Upper lobe of left lung (tissue), 6 donors: ENCODE measurements at regions not wholly inside any gene's neighbourhood (a gene's known extent, or its start where the extent isn't known, plus 50 kb on each side); places are given as distances from the start of the nearest gene placed in this dataset.

Source experiments
- ATAC-seq, 2 donors: fragments of 200-7000 bp; cut with Tn5 transposase; one replicate each; pipeline ENCODE4 v1.9.1; 2022; ENCODE audit warnings: mild to moderate bottlenecking in 2 of 2, moderate library complexity in 2 of 2; ENCODE audit not compliant: low FRiP score in 2 of 2
- DNase-seq, 2 donors: peaks; one replicate each; pipeline ENCODE4 v3.0.0-alpha.2; 2019 to 2020
- H3K27ac ChIP-seq, 4 donors: fragments of 200-600 bp; sonication (generic); one replicate each; pipeline ENCODE4 v1.5.1; 2016 to 2019
- H3K27me3 ChIP-seq, 4 donors: fragments of 200-600 bp; sonication (generic); one replicate each; pipeline ENCODE4 v1.5.1; 2017 to 2019
- H3K36me3 ChIP-seq, 4 donors: fragments of 200-600 bp; sonication (generic); one replicate each; pipeline ENCODE4 v1.5.1; 2016 to 2019
- H3K4me1 ChIP-seq, 4 donors: fragments of 200-600 bp; sonication (generic); one replicate each; pipeline ENCODE4 v1.5.1; 2018 to 2019
- H3K4me3 ChIP-seq, 4 donors: fragments of 200-600 bp; sonication (generic); one replicate each; pipeline ENCODE4 v1.5.1; 2017 to 2019; ENCODE audit warnings: mild to moderate bottlenecking in 2 of 4, moderate library complexity in 1 of 4
- H3K9me3 ChIP-seq, 4 donors: fragments of 200-600 bp; sonication (generic); one replicate each; pipeline ENCODE4 v1.5.1; 2018 to 2019
- CTCF ChIP-seq, 6 experiments: fragments of 450-650 bp in 4 of 6; fragments of 200-600 bp in 2 of 6; sonication (generic) in 2 of 6; IDR thresholded peaks; one replicate each; pipeline ENCODE4 v1.5.1; 2016 to 2019; ENCODE audit warnings: antibody characterized with exemption in 6 of 6
- EP300 ChIP-seq, 4 donors: sonication (generic); formaldehyde crosslinking; IDR thresholded peaks; one replicate each; pipeline ENCODE4 v1.5.1; 2017; ENCODE audit warnings: antibody characterized with exemption in 4 of 4, control low read depth in 2 of 4
- POLR2A ChIP-seq, 4 donors: fragments of 450-650 bp; IDR thresholded peaks; one replicate each; pipeline ENCODE4 v1.5.1; 2016 to 2017; ENCODE audit warnings: antibody characterized with exemption in 4 of 4, mild to moderate bottlenecking in 2 of 4
- POLR2AphosphoS5 ChIP-seq, 2 donors: sonication (generic); formaldehyde crosslinking; IDR thresholded peaks; one replicate each; pipeline ENCODE4 v1.5.1; 2017; ENCODE audit warnings: antibody characterized with exemption in 2 of 2
- WGBS, 2 donors: methylation state at CpG; one replicate each; pipeline ENCODE4 v1.1.5; 2017 to 2018; 5-methylcytosine and 5-hydroxymethylcytosine counted together
- donor health status: DM: no; HTN: no; CAD: no; lungs with moderate emphysema.
- donor health status: DM: no; HTN: yes; CAD: no; lungs with severe emphysema.

DNA sequence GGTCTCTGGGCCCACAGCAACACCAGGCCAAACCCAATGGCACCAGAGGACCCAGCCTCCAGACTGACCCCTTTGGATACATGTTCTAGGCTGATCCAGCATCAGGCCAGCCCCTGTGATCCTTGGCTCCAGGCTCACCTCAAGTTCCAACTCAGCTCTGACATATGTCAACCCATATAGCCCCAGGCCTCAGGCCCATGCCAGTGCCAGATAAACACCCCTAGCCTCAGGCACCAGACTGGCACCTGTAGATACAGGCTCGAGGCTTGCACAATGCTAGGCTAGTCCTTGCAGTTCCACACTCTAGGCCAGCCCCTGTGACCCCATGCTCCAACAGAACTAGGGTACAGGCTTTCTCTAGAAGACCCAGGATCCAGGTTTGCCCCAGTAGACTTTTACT lies 287.5 kb downstream of the KCNC2 start:
- WGBS, 2 donors, result 50% methylated on average over 1 of the region's 1 CpG; no CpG with 5 or more reads in 1 of the 2 donors
- H3K27ac ChIP-seq, result no peak overlapping the region
- no peak for DNase-seq
- no peak overlapping the region for H3K4me3 ChIP-seq
- TF ChIP-seq POLR2AphosphoS5 (IDR thresholded peaks at IDR 0.05) (no peak), POLR2A (IDR thresholded peaks at IDR 0.05) (no peak), EP300 (IDR thresholded peaks at IDR 0.05) (no peak), CTCF (IDR thresholded peaks at IDR 0.05) (no peak)
- no peaks in the 10 kb centered on the region for H3K4me1 ChIP-seq
- ATAC-seq, result peak in 1 of 2 donors; percentile 53
- H3K9me3 ChIP-seq, result peaks cover 0 to 7% (median 0%) of the 10 kb centered on the region in 4 donors
- no peaks in the 10 kb centered on the region for H3K36me3 ChIP-seq
- H3K27me3 ChIP-seq, result no peaks in the 10 kb centered on the region

DNA sequence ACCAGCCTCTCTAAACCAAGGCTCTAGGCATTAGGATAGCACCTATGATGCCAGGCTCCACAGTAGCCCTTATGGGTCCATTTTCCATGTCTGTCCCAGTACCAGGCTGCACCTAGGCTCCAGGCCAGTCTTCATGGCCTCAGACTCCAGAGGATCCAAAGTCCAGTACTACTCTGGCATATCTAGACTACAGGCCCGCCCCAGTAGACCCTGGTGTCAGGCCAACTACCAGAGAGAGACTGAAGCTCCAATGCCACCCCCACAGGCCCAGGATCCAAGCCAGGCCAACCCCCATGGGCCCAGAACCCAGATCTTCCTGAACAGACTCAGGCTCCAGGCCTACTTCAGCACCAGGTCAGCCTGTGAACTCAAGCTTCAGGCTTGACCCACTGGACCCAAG lies 287.0 kb downstream of the KCNC2 start:
- DNase-seq, result no peak
- Histone ChIP-seq H3K9me3 (peaks cover 0 to 7% (median under 1%) of the 10 kb centered on the region in 4 donors), H3K4me3 (no peak overlapping the region), H3K27ac (no peak overlapping the region), H3K4me1 (no peaks in the 10 kb centered on the region), H3K36me3 (no peaks in the 10 kb centered on the region), H3K27me3 (no peaks in the 10 kb centered on the region)
- ATAC-seq, result no peak
- WGBS, 2 donors, result 73% methylated on average over 1 of the region's 1 CpG; no CpG with 5 or more reads in 1 of the 2 donors
- no peak for TF ChIP-seq POLR2A (IDR thresholded peaks at IDR 0.05)

- Histone ChIP-seq H3K36me3 (no peaks in the 10 kb centered on the region), H3K27me3 (no peaks in the 10 kb centered on the region), H3K27ac (no peak overlapping the region), H3K4me1 (no peaks in the 10 kb centered on the region), H3K4me3 (no peak overlapping the region), H3K9me3 (no peaks in the 10 kb centered on the region)
- no peak for ATAC-seq
- DNase-seq, result no peak
- WGBS, 2 donors, result 77 to 87% methylated on average over 2 of the region's 2 CpGs
- TF ChIP-seq CTCF (IDR thresholded peaks at IDR 0.05) (no peak), POLR2A (IDR thresholded peaks at IDR 0.05) (no peak), POLR2AphosphoS5 (IDR thresholded peaks at IDR 0.05) (no peak)
Measured at GRCh38 chr12:74941670-74942069, 268.0 kb downstream of the KCNC2 start.

GRCh38 chr12:74945771-74946198 lies 263.9 kb downstream of the KCNC2 start:
- DNase-seq (no peak), ATAC-seq (no peak)
- Histone ChIP-seq H3K9me3 (no peaks in the 10 kb centered on the region), H3K4me1 (no peaks in the 10 kb centered on the region), H3K27me3 (no peaks in the 10 kb centered on the region), H3K27ac (no peak overlapping the region), H3K36me3 (no peaks in the 10 kb centered on the region), H3K4me3 (no peak overlapping the region)
- WGBS, 2 donors, result 52 to 57% methylated on average over 2 of the region's 2 CpGs
- TF ChIP-seq POLR2A (IDR thresholded peaks at IDR 0.05) (no peak), EP300 (IDR thresholded peaks at IDR 0.05) (no peak), POLR2AphosphoS5 (IDR thresholded peaks at IDR 0.05) (no peak), CTCF (IDR thresholded peaks at IDR 0.05) (no peak)

DNA sequence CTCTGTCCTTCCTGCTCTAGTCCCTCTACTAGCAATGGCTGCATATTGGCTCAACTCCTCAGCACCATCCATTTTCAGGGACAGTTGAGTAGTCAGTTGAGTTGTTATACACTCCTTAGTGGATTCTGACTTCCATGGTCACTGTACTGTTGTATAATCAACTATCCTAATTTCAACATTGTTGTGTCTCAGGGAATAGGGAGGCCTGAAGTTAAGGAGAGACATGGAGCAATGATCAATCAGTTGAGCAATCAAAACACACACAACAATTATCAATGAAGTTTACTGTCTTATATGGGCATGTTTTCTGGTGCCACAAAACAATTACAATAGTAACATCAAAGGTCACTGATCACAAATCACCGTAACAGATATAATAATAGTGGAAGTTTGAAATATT lies 255.9 kb downstream of the KCNC2 start:
- Histone ChIP-seq H3K9me3 (peaks cover 0 to 9% (median 3%) of the 10 kb centered on the region in 4 donors), H3K36me3 (no peaks in the 10 kb centered on the region), H3K4me1 (no peaks in the 10 kb centered on the region), H3K27ac (no peak overlapping the region), H3K27me3 (no peaks in the 10 kb centered on the region), H3K4me3 (no peak overlapping the region)
- no peak for DNase-seq
- no peak for ATAC-seq
- WGBS, 2 donors, result 97 to 98% methylated on average over 1 of the region's 1 CpG
- TF ChIP-seq CTCF (IDR thresholded peaks at IDR 0.05) (no peak), POLR2A (IDR thresholded peaks at IDR 0.05) (no peak), POLR2AphosphoS5 (IDR thresholded peaks at IDR 0.05) (no peak), EP300 (IDR thresholded peaks at IDR 0.05) (no peak)
